MM.1S (cell line): ENCODE measurements at regions not wholly inside any gene's neighbourhood (a gene's known extent, or its start where the extent isn't known, plus 50 kb on each side); places are given as distances from the start of the nearest gene placed in this dataset.

Experiments
- CTCF ChIP-seq: fragments of 300-600 bp; sonication (generic); IDR thresholded peaks from 2 replicates; pipeline ENCODE4 v1.5.1; 2016; ENCODE audit warnings: antibody characterized with exemption, low read length, mixed read lengths
- EZH2 ChIP-seq: fragments of 300-600 bp; sonication (generic); optimal IDR thresholded peaks from 2 replicates; pipeline ENCODE3; 2017; ENCODE audit warnings: low read depth, mild to moderate bottlenecking, antibody characterized with exemption, low read length, mixed read lengths
- EZH2phosphoT487 ChIP-seq: fragments of 300-600 bp; sonication (generic); IDR thresholded peaks from 2 replicates; pipeline ENCODE4 v1.6.1; 2018; ENCODE audit warnings: antibody characterized with exemption, low read length

GRCh38 chr5:174793076-174793475 is 68.7 kb downstream of the MSX2 start:
- TF ChIP-seq CTCF (no peak), EZH2 (no peak), EZH2phosphoT487 (no peak)
